NB4 (cell line): ENCODE measurements at regions not wholly inside any gene's neighbourhood (a gene's known extent, or its start where the extent isn't known, plus 50 kb on each side); places are given as distances from the start of the nearest gene placed in this dataset.

Experiments used
- POLR2A ChIP-seq: IDR thresholded peaks from 2 replicates; pipeline ENCODE4 v1.6.1; 2011; ENCODE audit warnings: mild to moderate bottlenecking; ENCODE audit not compliant: insufficient read length; ENCODE audit errors: extremely low read depth
- TF ChIP-seq, protein P1 (sequence below): IDR thresholded peaks from one replicate; pipeline ENCODE4 v1.5.1; 2012; ENCODE audit warnings: low read depth, low read length

DNA sequence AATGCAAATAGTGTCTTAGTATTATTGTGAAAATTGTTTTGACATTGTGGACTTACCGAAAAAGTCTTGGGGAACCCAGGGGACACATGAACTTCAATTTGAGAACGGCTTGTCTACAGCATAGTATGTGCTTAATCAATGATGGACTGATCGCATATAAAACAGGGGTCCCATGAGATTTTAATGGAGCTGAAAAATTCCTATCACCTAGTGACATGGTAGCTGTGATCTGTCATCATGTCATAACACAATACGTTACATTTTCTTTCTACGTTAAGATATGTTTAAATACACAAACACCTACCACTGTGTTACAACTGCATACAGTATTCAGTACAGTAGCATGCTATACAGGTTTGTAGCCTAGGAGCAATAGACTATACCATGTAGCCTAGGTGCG lies 153.3 kb upstream of the FOXD3 start:
- TF ChIP-seq, protein P1, sequence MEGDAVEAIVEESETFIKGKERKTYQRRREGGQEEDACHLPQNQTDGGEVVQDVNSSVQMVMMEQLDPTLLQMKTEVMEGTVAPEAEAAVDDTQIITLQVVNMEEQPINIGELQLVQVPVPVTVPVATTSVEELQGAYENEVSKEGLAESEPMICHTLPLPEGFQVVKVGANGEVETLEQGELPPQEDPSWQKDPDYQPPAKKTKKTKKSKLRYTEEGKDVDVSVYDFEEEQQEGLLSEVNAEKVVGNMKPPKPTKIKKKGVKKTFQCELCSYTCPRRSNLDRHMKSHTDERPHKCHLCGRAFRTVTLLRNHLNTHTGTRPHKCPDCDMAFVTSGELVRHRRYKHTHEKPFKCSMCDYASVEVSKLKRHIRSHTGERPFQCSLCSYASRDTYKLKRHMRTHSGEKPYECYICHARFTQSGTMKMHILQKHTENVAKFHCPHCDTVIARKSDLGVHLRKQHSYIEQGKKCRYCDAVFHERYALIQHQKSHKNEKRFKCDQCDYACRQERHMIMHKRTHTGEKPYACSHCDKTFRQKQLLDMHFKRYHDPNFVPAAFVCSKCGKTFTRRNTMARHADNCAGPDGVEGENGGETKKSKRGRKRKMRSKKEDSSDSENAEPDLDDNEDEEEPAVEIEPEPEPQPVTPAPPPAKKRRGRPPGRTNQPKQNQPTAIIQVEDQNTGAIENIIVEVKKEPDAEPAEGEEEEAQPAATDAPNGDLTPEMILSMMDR = no peak
- no peak for TF ChIP-seq POLR2A
